Astrocyte (in vitro differentiated cells and primary cell): ENCODE measurements at regions not wholly inside any gene's neighbourhood (a gene's known extent, or its start where the extent isn't known, plus 50 kb on each side); places are given as distances from the start of the nearest gene placed in this dataset.

Source experiments
- DNase-seq: peaks from one replicate; pipeline ENCODE4 v3.0.0-alpha.2; 2010; ENCODE audit warnings: low read depth
- FAIRE-seq: peaks from 2 replicates; lab custom pipeline; 2011; peaks lifted over from hg19 to GRCh38; lab: Jason Lieb, UNC
- H2AFZ ChIP-seq: 2 replicates; pipeline ENCODE4 v1.6.0; 2012; ENCODE audit warnings: low read depth, low read length, inconsistent platforms
- H3K27ac ChIP-seq: 2 replicates; pipeline ENCODE4 v1.5.1; 2011; ENCODE audit warnings: low read depth, low read length, inconsistent platforms
- H3K27me3 ChIP-seq: 2 replicates; pipeline ENCODE4 v1.6.0; 2011; ENCODE audit warnings: low read length, inconsistent platforms; ENCODE audit not compliant: insufficient read depth
- H3K36me3 ChIP-seq: 2 replicates; pipeline ENCODE4 v1.5.1; 2011; ENCODE audit warnings: low read length, inconsistent platforms; ENCODE audit not compliant: insufficient read depth
- H3K4me1 ChIP-seq: 2 replicates; pipeline ENCODE4 v1.5.1; 2011; ENCODE audit warnings: low read length, inconsistent platforms; ENCODE audit not compliant: insufficient read depth
- H3K4me2 ChIP-seq: 2 replicates; pipeline ENCODE4 v1.6.0; 2012; ENCODE audit warnings: low read length, inconsistent platforms
- H3K4me3 ChIP-seq: 2 replicates; pipeline ENCODE4 v1.5.1; 2011; ENCODE audit warnings: low read depth, mild to moderate bottlenecking, low read length, inconsistent platforms; ENCODE audit not compliant: insufficient read depth
- H3K79me2 ChIP-seq: 2 replicates; pipeline ENCODE4 v1.6.0; 2012; ENCODE audit warnings: mild to moderate bottlenecking, low read length, inconsistent platforms; ENCODE audit not compliant: insufficient read depth
- H3K9ac ChIP-seq: 2 replicates; pipeline ENCODE4 v1.6.0; 2012; ENCODE audit warnings: mild to moderate bottlenecking, low read length, inconsistent platforms
- H3K9me3 ChIP-seq: 2 replicates; pipeline ENCODE4 v1.5.1; 2012; ENCODE audit warnings: low read depth, mild to moderate bottlenecking, low read length, inconsistent platforms; ENCODE audit not compliant: insufficient read depth
- H4K20me1 ChIP-seq: 2 replicates; pipeline ENCODE4 v1.6.0; 2012; ENCODE audit warnings: low read length, inconsistent platforms; ENCODE audit not compliant: insufficient read depth
- H3K27ac Mint-ChIP-seq: one replicate; pipeline ENCODE4 v1.8.0; 2021; ENCODE audit warnings: mild to moderate bottlenecking, mixed read lengths; ENCODE audit not compliant: unreplicated experiment
- H3K27me3 Mint-ChIP-seq: one replicate; pipeline ENCODE4 v1.8.0; 2021; ENCODE audit warnings: low read depth, mixed read lengths; ENCODE audit not compliant: unreplicated experiment
- H3K36me3 Mint-ChIP-seq: one replicate; pipeline ENCODE4 v1.8.0; 2021; ENCODE audit warnings: low read depth, mixed read lengths; ENCODE audit not compliant: unreplicated experiment
- H3K4me1 Mint-ChIP-seq: one replicate; pipeline ENCODE4 v1.8.0; 2021; ENCODE audit warnings: low read depth, mixed read lengths; ENCODE audit not compliant: unreplicated experiment
- H3K4me3 Mint-ChIP-seq: one replicate; pipeline ENCODE4 v1.8.0; 2021; ENCODE audit warnings: mild to moderate bottlenecking, moderate library complexity, mixed read lengths; ENCODE audit not compliant: unreplicated experiment
- H3K9me3 Mint-ChIP-seq: one replicate; pipeline ENCODE4 v1.8.0; 2021; ENCODE audit warnings: mild to moderate bottlenecking, mixed read lengths; ENCODE audit not compliant: unreplicated experiment
- EZH2 ChIP-seq: IDR thresholded peaks from 2 replicates; pipeline ENCODE4 v1.6.1; 2012; ENCODE audit warnings: mild to moderate bottlenecking, low read length, inconsistent platforms; ENCODE audit not compliant: insufficient read depth
- TF ChIP-seq, protein P1 (sequence below): IDR thresholded peaks from 2 replicates; pipeline ENCODE4 v1.5.1; 2011; ENCODE audit warnings: low read depth, mild to moderate bottlenecking, inconsistent platforms, low read length, moderate library complexity; ENCODE audit not compliant: insufficient read depth

DNA sequence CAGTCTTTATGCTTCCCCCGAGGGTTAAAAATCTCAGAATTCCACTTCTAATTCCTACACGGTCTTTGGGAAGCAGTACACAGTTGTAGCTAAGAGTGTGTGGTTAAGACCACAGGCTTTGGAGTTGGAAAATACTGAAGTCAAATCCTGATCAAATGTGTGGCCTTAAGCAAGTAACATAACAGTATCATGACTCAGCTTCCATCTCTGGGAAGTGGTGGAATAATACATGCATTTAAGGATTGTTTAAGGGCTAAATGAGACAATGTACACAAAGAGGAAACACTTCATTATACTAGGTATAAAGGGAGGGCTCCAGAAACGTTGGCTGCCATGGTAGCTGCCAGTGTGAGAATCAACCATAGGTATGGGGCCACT is 71.5 kb downstream of the FAT3 start:
- DNase-seq = peak; percentile 87

DNA sequence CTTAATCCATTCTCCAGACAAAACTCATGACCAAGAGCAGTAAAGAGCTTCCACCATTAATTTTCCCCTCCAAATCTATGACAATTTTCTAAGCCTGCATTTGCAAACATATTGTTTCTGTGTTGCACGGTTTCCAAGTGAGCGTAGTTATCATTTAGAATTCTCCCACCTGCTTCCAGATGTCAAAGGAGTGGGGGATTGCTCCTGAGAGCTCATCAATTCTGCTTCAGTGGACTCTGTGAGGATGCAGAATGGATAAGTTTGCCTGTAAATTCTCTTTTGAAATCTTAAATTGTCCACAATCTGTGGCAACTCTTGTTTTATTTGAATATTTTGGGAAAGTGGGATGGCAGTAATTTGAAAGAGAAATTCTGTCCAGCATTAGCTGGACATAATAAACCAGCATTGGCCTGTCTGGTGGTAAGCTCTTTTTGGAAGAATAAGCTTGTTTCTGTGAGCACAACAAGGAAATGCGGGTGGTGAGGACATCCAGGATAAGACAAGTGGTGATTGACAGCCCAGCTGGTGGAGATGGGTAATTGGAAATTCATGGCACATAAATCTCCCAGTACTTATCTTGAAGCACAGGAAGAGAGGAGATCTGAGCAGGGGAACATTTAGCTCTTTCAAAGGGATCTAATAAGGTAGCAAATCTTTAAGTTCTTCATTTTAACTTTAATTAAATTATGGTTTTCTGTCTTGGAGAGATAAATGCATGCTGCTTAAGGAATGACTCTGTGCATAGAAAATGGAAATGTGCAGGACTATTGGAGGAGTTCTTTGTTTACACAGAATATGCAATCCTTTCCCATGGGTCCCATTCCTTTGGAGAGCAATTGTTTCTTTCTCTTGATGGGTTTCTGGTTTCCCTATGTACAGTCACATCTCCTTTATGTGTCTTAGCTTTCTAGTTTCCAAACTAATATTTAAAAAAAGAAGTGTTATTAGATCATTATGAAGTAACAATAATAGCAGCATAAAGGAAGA is 73.2 kb downstream of the FAT3 start:
- DNase-seq (no peak), FAIRE-seq (no peak)
- no peaks in the 10 kb centered on the region for H3K27me3 Mint-ChIP-seq
- Histone ChIP-seq H3K4me2 (no peak overlapping the region), H3K4me3 (no peak overlapping the region), H3K36me3 (no peaks in the 10 kb centered on the region), H4K20me1 (no peaks in the 10 kb centered on the region), H3K9me3 (no peaks in the 10 kb centered on the region), H2AFZ (no peak overlapping the region), H3K27ac (no peak overlapping the region), H3K79me2 (no peaks in the 10 kb centered on the region), H3K4me1 (peaks cover 20% of the 10 kb centered on the region), H3K9ac (no peak overlapping the region), H3K27me3 (no peaks in the 10 kb centered on the region)
- H3K27ac Mint-ChIP-seq = no peak overlapping the region
- H3K4me3 Mint-ChIP-seq = no peak overlapping the region
- H3K4me1 Mint-ChIP-seq = peaks cover 41% of the 10 kb centered on the region
- no peaks in the 10 kb centered on the region for H3K9me3 Mint-ChIP-seq
- TF ChIP-seq EZH2 = no peak
- TF ChIP-seq, protein P1, sequence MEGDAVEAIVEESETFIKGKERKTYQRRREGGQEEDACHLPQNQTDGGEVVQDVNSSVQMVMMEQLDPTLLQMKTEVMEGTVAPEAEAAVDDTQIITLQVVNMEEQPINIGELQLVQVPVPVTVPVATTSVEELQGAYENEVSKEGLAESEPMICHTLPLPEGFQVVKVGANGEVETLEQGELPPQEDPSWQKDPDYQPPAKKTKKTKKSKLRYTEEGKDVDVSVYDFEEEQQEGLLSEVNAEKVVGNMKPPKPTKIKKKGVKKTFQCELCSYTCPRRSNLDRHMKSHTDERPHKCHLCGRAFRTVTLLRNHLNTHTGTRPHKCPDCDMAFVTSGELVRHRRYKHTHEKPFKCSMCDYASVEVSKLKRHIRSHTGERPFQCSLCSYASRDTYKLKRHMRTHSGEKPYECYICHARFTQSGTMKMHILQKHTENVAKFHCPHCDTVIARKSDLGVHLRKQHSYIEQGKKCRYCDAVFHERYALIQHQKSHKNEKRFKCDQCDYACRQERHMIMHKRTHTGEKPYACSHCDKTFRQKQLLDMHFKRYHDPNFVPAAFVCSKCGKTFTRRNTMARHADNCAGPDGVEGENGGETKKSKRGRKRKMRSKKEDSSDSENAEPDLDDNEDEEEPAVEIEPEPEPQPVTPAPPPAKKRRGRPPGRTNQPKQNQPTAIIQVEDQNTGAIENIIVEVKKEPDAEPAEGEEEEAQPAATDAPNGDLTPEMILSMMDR = no peak
- H3K36me3 Mint-ChIP-seq = peaks cover 10% of the 10 kb centered on the region

More for the DNA sequence above, 71.5 kb downstream of the FAT3 start:
- H3K9me3 Mint-ChIP-seq = no peaks in the 10 kb centered on the region
- peak overlapping the region; percentile 20 for H3K4me3 Mint-ChIP-seq
- Histone ChIP-seq H4K20me1 (no peaks in the 10 kb centered on the region), H3K4me3 (no peak overlapping the region), H3K9me3 (no peaks in the 10 kb centered on the region), H3K27ac (peak overlapping the region; percentile 66), H3K36me3 (no peaks in the 10 kb centered on the region), H3K79me2 (no peaks in the 10 kb centered on the region), H3K4me2 (peak overlapping the region; percentile 72), H3K9ac (peak overlapping the region; percentile 14), H3K4me1 (peaks cover 20% of the 10 kb centered on the region), H2AFZ (no peak overlapping the region), H3K27me3 (no peaks in the 10 kb centered on the region)
- H3K36me3 Mint-ChIP-seq = peaks cover 10% of the 10 kb centered on the region
- peaks cover 39% of the 10 kb centered on the region for H3K4me1 Mint-ChIP-seq
- TF ChIP-seq, protein P1 = no peak
- no peak for TF ChIP-seq EZH2
- H3K27me3 Mint-ChIP-seq = no peaks in the 10 kb centered on the region
- FAIRE-seq = no peak
- H3K27ac Mint-ChIP-seq = peak overlapping the region; percentile 91

DNA sequence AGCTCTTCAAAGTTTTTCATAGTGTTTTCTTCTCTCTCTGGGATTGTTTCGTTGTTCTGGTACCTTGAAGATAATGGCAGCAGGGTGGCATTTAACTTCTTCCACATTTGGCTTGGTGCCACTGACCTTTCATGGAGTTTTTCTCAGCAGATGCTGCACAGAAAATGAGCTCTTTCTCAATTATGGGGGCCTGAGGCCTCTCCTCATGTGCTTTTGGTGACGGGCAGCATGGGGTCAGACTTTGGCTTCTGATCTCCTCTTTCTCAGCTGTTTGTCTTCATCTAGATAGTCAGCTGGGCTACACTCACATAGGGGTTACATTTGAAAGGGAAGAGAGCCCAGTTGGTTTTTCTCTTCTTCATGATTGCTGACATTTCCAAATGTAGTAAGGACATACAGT is 76.3 kb downstream of the FAT3 start:
- no peaks in the 10 kb centered on the region for H3K27me3 Mint-ChIP-seq
- Histone ChIP-seq H3K9ac (no peak overlapping the region), H3K79me2 (no peaks in the 10 kb centered on the region), H3K9me3 (no peaks in the 10 kb centered on the region), H3K36me3 (no peaks in the 10 kb centered on the region), H3K27ac (no peak overlapping the region), H3K4me1 (peaks cover 8% of the 10 kb centered on the region), H4K20me1 (no peaks in the 10 kb centered on the region), H3K4me2 (no peak overlapping the region), H2AFZ (no peak overlapping the region), H3K27me3 (no peaks in the 10 kb centered on the region), H3K4me3 (no peak overlapping the region)
- peaks cover 10% of the 10 kb centered on the region for H3K36me3 Mint-ChIP-seq
- H3K27ac Mint-ChIP-seq = no peak overlapping the region
- H3K4me3 Mint-ChIP-seq = no peak overlapping the region
- H3K4me1 Mint-ChIP-seq = peaks cover 30% of the 10 kb centered on the region
- no peak for FAIRE-seq
- TF ChIP-seq, protein P1 = no peak
- TF ChIP-seq EZH2 = no peak
- no peak for DNase-seq
- H3K9me3 Mint-ChIP-seq = no peaks in the 10 kb centered on the region
